Caco-2 (cell line): ENCODE measurements at regions not wholly inside any gene's neighbourhood (a gene's known extent, or its start where the extent isn't known, plus 50 kb on each side); places are given as distances from the start of the nearest gene placed in this dataset.

Experiments used
- BruUV-seq: library from RNA; stranded (reverse); fragments of 400-500 nt; replicated peaks from 2 replicates; lab custom pipeline; 2021; lab: Mats Ljungman, UMichigan
- CTCF ChIA-PET: fragments of 300-600 bp; sonication (Branson Sonifier 250); formaldehyde crosslinking; loops from one replicate; lab custom pipeline; 2022; ENCODE audit warnings: antibody characterized with exemption; lab: Charles Lee
- POLR2A ChIA-PET: fragments of 300-600 bp; sonication (Branson Sonifier 250); formaldehyde crosslinking; loops from one replicate; lab custom pipeline; 2022; ENCODE audit warnings: antibody characterized with exemption; lab: Charles Lee
- DNase-seq, 2 experiments: peaks; one replicate each; pipeline versions ENCODE4 v3.0.0 to v3.0.0-alpha.2; 2020 to 2022
- H3K27me3 ChIP-seq: replicated peaks from 2 replicates; pipeline ENCODE4 v1.6.0; 2011; ENCODE audit warnings: low read length; ENCODE audit not compliant: control insufficient read depth, insufficient read depth
- H3K36me3 ChIP-seq: 2 replicates; pipeline ENCODE4 v1.5.1; 2011; ENCODE audit warnings: low read length; ENCODE audit not compliant: control insufficient read depth, insufficient read depth
- H3K4me1 ChIP-seq: fragments of 250-450 bp; sonication (Bioruptor Pico); 2 replicates; pipeline ENCODE4 v1.5.1; 2020; ENCODE audit warnings: mild to moderate bottlenecking
- H3K4me3 ChIP-seq: 2 replicates; pipeline ENCODE4 v1.5.1; 2011; ENCODE audit warnings: low read depth, mild to moderate bottlenecking, control low read depth, low read length
- H3K9me3 ChIP-seq: fragments of 250-450 bp; sonication (Bioruptor Pico); 2 replicates; pipeline ENCODE4 v1.5.1; 2020; ENCODE audit warnings: mild to moderate bottlenecking, moderate library complexity
- H3K27ac Mint-ChIP-seq: one replicate; pipeline ENCODE4 v1.8.0; 2022; ENCODE audit warnings: mixed read lengths; ENCODE audit not compliant: unreplicated experiment
- H3K27me3 Mint-ChIP-seq: one replicate; pipeline ENCODE4 v1.8.0; 2022; ENCODE audit warnings: mixed read lengths; ENCODE audit not compliant: insufficient read depth, unreplicated experiment
- H3K36me3 Mint-ChIP-seq: one replicate; pipeline ENCODE4 v1.8.0; 2022; ENCODE audit warnings: mild to moderate bottlenecking, mixed read lengths; ENCODE audit not compliant: insufficient read depth, unreplicated experiment
- H3K4me1 Mint-ChIP-seq: one replicate; pipeline ENCODE4 v1.8.0; 2022; ENCODE audit warnings: low read depth, mixed read lengths; ENCODE audit not compliant: unreplicated experiment
- H3K4me3 Mint-ChIP-seq: one replicate; pipeline ENCODE4 v1.8.0; 2022; ENCODE audit warnings: mild to moderate bottlenecking, moderate library complexity, mixed read lengths; ENCODE audit not compliant: unreplicated experiment
- H3K9me3 Mint-ChIP-seq: one replicate; pipeline ENCODE4 v1.8.0; 2022; ENCODE audit warnings: mixed read lengths; ENCODE audit not compliant: unreplicated experiment
- intact Hi-C: fragments of 100-400 bp; cut with micrococcal nuclease; formaldehyde crosslinking; loops from one replicate; pipeline ENCODE4 v1.10.0; 2022; ENCODE audit not compliant: unreplicated experiment
- TF ChIP-seq, protein P1 (sequence below), 2 experiments: fragments of 200-600 bp in 1 of 2; IDR thresholded peaks; 1 replicate in 1 of 2; 2 replicates in 1 of 2; pipeline versions ENCODE4 v1.5.1 to v1.8.0; 2011 to 2022; ENCODE audit warnings: antibody characterized with exemption in 1 of 2, control low read depth in 1 of 2, inconsistent platforms in 1 of 2, low read depth in 1 of 2, low read length in 1 of 2, mild to moderate bottlenecking in 1 of 2, moderate library complexity in 1 of 2; ENCODE audit not compliant: insufficient read depth in 1 of 2, severe bottlenecking in 1 of 2, unreplicated experiment in 1 of 2

DNA sequence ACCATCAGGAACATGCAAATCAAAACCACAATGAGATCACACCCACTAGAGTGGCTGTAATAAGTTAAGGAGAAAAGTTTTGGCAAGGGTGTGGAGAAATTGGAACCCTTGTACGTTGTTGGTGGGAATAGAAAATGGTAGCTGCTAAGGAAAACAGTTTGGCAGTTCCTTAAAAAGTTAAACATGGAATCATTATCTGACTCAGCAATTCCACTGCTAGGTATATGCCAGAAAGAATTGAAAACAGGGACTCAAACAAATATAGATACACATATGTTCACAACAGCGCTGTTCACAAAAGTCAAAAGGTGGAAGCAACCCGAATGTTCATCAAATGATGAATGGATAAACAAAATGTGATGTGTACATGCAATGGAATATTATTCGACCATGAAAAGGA lies 138.8 kb upstream of the ATP2B2 start:
- Mint-ChIP-seq H3K36me3 (peaks cover 5% of the 10 kb centered on the region), H3K9me3 (no peaks in the 10 kb centered on the region), H3K27me3 (peaks cover 24% of the 10 kb centered on the region), H3K27ac (no peak overlapping the region), H3K4me3 (no peak overlapping the region), H3K4me1 (no peaks in the 10 kb centered on the region)
- Histone ChIP-seq H3K4me1 (no peaks in the 10 kb centered on the region), H3K9me3 (no peaks in the 10 kb centered on the region), H3K36me3 (no peaks in the 10 kb centered on the region), H3K4me3 (no peak overlapping the region), H3K27me3 (no peaks in the 10 kb centered on the region; the same call in 1 of the 2 replicates)
- no TSS peak for BruUV-seq
- DNase-seq: no peak
- intact Hi-C loops: no loop called here
- TF ChIP-seq, protein P1, sequence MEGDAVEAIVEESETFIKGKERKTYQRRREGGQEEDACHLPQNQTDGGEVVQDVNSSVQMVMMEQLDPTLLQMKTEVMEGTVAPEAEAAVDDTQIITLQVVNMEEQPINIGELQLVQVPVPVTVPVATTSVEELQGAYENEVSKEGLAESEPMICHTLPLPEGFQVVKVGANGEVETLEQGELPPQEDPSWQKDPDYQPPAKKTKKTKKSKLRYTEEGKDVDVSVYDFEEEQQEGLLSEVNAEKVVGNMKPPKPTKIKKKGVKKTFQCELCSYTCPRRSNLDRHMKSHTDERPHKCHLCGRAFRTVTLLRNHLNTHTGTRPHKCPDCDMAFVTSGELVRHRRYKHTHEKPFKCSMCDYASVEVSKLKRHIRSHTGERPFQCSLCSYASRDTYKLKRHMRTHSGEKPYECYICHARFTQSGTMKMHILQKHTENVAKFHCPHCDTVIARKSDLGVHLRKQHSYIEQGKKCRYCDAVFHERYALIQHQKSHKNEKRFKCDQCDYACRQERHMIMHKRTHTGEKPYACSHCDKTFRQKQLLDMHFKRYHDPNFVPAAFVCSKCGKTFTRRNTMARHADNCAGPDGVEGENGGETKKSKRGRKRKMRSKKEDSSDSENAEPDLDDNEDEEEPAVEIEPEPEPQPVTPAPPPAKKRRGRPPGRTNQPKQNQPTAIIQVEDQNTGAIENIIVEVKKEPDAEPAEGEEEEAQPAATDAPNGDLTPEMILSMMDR (IDR thresholded peaks at IDR 0.05; ENCODE audit: insufficient read depth in 1 of 2, low read depth in 1 of 2, low read length in 1 of 2, severe bottlenecking in 1 of 2, unreplicated experiment in 1 of 2): no peak
- ChIA-PET POLR2A (no interaction called here), CTCF (no interaction called here)

DNA sequence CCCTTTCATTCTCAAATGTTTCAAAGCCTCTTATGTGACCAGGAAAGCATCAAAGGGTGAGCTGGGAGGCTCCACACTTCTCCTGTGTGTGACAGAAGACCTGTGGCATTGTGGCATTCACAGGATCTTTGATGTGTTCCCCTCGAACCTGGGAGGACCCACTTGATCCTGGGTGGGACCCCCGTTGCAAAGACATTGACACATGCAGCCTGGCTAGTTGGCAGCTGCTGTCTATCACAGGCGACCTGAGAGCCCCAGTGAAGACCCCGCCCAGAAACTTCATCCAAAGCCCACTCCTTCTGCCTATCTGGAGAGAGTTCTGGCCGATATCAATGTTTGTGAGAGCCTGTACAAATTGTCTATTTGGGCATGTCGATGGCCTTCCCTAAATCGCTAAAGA lies 140.4 kb upstream of the ATP2B2 start:
- intact Hi-C loops: no loop called here
- Histone ChIP-seq H3K36me3 (no peaks in the 10 kb centered on the region), H3K9me3 (no peaks in the 10 kb centered on the region), H3K4me3 (no peak overlapping the region), H3K27me3 (no peaks in the 10 kb centered on the region), H3K4me1 (no peaks in the 10 kb centered on the region)
- H3K4me1 Mint-ChIP-seq: no peaks in the 10 kb centered on the region
- H3K36me3 Mint-ChIP-seq: peaks cover 5% of the 10 kb centered on the region
- no peak for DNase-seq
- H3K27ac Mint-ChIP-seq: no peak overlapping the region
- ChIA-PET POLR2A (no interaction called here), CTCF (no interaction called here)
- H3K27me3 Mint-ChIP-seq: peaks cover 20% of the 10 kb centered on the region
- H3K9me3 Mint-ChIP-seq: no peaks in the 10 kb centered on the region
- TF ChIP-seq, protein P1 (IDR thresholded peaks at IDR 0.05; ENCODE audit: insufficient read depth in 1 of 2, low read depth in 1 of 2, low read length in 1 of 2, severe bottlenecking in 1 of 2, unreplicated experiment in 1 of 2): no peak
- no peak overlapping the region for H3K4me3 Mint-ChIP-seq
- BruUV-seq: no TSS peak

DNA sequence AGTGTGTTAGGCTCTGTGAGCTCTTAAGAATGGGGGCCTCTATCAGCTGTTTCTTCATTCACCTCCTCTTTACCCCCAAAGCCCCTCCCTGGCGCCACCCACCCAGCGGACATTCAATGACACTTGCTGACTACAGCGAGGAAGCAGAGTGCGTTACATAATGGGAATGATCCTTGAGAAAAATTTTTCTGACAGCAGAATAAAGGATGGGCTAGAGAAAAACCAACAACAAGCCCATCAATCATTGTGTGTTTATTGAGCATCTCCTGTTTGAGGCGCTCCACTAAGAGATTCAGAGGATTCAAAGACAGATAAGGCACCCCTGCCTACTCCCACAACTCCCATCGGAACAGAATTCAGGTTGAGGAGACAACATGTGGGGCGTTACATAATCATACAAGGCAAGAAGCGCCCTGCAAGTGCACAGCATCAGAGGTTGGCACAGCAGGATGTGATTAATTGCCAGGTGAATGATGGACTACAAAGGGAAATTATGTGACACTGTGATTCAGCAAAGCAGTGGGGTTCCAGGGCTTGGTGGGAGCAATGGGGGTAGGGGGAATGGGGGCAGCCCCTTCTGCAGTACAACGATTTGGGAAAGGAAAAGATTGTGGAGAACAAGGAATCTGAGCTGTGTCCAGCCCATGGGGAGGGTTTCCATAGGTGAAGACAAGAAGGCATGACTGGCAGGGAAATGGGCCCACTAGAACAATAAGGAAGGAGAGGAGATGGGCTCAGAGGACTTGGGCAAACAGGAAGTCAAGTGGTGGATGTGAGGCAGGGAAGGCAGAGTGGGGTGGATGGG lies 141.3 kb upstream of the ATP2B2 start:
- Mint-ChIP-seq H3K36me3 (peaks cover 5% of the 10 kb centered on the region), H3K4me3 (no peak overlapping the region), H3K27ac (no peak overlapping the region), H3K9me3 (no peaks in the 10 kb centered on the region), H3K4me1 (no peaks in the 10 kb centered on the region), H3K27me3 (peaks cover 17% of the 10 kb centered on the region)
- Histone ChIP-seq H3K9me3 (no peaks in the 10 kb centered on the region), H3K4me1 (no peaks in the 10 kb centered on the region), H3K27me3 (no peaks in the 10 kb centered on the region), H3K4me3 (no peak overlapping the region), H3K36me3 (no peaks in the 10 kb centered on the region)
- BruUV-seq: no TSS peak
- intact Hi-C loops: no loop called here
- TF ChIP-seq, protein P1 (IDR thresholded peaks at IDR 0.05; ENCODE audit: insufficient read depth in 1 of 2, low read depth in 1 of 2, low read length in 1 of 2, severe bottlenecking in 1 of 2, unreplicated experiment in 1 of 2): no peak
- POLR2A ChIA-PET: no interaction called here
- DNase-seq: no peak
- CTCF ChIA-PET: no interaction called here
